H7 (cell line): ENCODE measurements at regions not wholly inside any gene's neighbourhood (a gene's known extent, or its start where the extent isn't known, plus 50 kb on each side); places are given as distances from the start of the nearest gene placed in this dataset.

Experiments
- DNase-seq: peaks from one replicate; pipeline ENCODE4 v3.0.0; 2012
- H3K27me3 ChIP-seq: 2 replicates; pipeline ENCODE4 v1.6.0; 2011; ENCODE audit warnings: mild to moderate bottlenecking, low read length; ENCODE audit not compliant: control insufficient read depth, insufficient read depth
- H3K36me3 ChIP-seq: replicated peaks from 2 replicates; pipeline ENCODE4 v1.5.1; 2011; ENCODE audit warnings: low read length; ENCODE audit not compliant: control insufficient read depth, insufficient read depth
- H3K4me3 ChIP-seq: 2 replicates; pipeline ENCODE4 v1.5.1; 2011; ENCODE audit warnings: low read depth, mild to moderate bottlenecking, control low read depth, low read length, moderate library complexity; ENCODE audit not compliant: insufficient read depth

- DNase-seq: peak; percentile 37
- Histone ChIP-seq H3K27me3 (no peaks in the 10 kb centered on the region), H3K4me3 (no peak overlapping the region), H3K36me3 (no peaks in the 10 kb centered on the region)
These were observed 239.6 kb downstream of the LPIN1 start for GRCh38 chr2:11985817-11986566.

- DNase-seq: no peak
- no peaks in the 10 kb centered on the region for H3K36me3 ChIP-seq
- H3K27me3 ChIP-seq: no peaks in the 10 kb centered on the region
- H3K4me3 ChIP-seq: no peak overlapping the region
These were observed 240.7 kb downstream of the LPIN1 start for GRCh38 chr2:11987151-11987550.

- no peak for DNase-seq
- Histone ChIP-seq H3K27me3 (no peaks in the 10 kb centered on the region), H3K4me3 (no peak overlapping the region), H3K36me3 (no peaks in the 10 kb centered on the region)
These were observed 242.4 kb downstream of the LPIN1 start for GRCh38 chr2:11988691-11989353.

GRCh38 chr2:11989354-11989703 lies 242.9 kb downstream of the LPIN1 start:
- DNase-seq: no peak
- Histone ChIP-seq H3K4me3 (no peak overlapping the region), H3K36me3 (no peaks in the 10 kb centered on the region), H3K27me3 (no peaks in the 10 kb centered on the region)

GRCh38 chr2:11990576-11990975 lies 244.1 kb downstream of the LPIN1 start:
- Histone ChIP-seq H3K27me3 (no peaks in the 10 kb centered on the region), H3K36me3 (no peaks in the 10 kb centered on the region), H3K4me3 (no peak overlapping the region)
- DNase-seq: no peak

GRCh38 chr2:11993749-11994148 lies 247.3 kb downstream of the LPIN1 start:
- H3K27me3 ChIP-seq: no peaks in the 10 kb centered on the region
- H3K4me3 ChIP-seq: no peak overlapping the region
- no peak for DNase-seq
- H3K36me3 ChIP-seq: no peaks in the 10 kb centered on the region

GRCh38 chr2:11995456-11995855 lies 249.0 kb downstream of the LPIN1 start:
- Histone ChIP-seq H3K36me3 (no peaks in the 10 kb centered on the region), H3K27me3 (no peaks in the 10 kb centered on the region), H3K4me3 (no peak overlapping the region)
- no peak for DNase-seq

- DNase-seq: no peak
- H3K4me3 ChIP-seq: no peak overlapping the region
- no peaks in the 10 kb centered on the region for H3K27me3 ChIP-seq
These were observed 250.2 kb downstream of the LPIN1 start for GRCh38 chr2:11996618-11997017.

GRCh38 chr2:11997142-11997541 lies 250.7 kb downstream of the LPIN1 start:
- no peaks in the 10 kb centered on the region for H3K27me3 ChIP-seq
- DNase-seq: no peak
- no peaks in the 10 kb centered on the region for H3K36me3 ChIP-seq
- no peak overlapping the region for H3K4me3 ChIP-seq

More at GRCh38 chr2:11996618-11997017, 250.2 kb downstream of the LPIN1 start:
- no peaks in the 10 kb centered on the region for H3K36me3 ChIP-seq

- no peaks in the 10 kb centered on the region for H3K36me3 ChIP-seq
- DNase-seq: no peak
These were observed 251.8 kb downstream of the LPIN1 start for GRCh38 chr2:11998218-11998617.

GRCh38 chr2:11998626-11999378 lies 252.4 kb downstream of the LPIN1 start:
- no peak for DNase-seq
- H3K27me3 ChIP-seq: no peaks in the 10 kb centered on the region
- no peak overlapping the region for H3K4me3 ChIP-seq
- no peaks in the 10 kb centered on the region for H3K36me3 ChIP-seq

More at GRCh38 chr2:11998218-11998617, 251.8 kb downstream of the LPIN1 start:
- Histone ChIP-seq H3K27me3 (no peaks in the 10 kb centered on the region), H3K4me3 (no peak overlapping the region)

- Histone ChIP-seq H3K27me3 (no peaks in the 10 kb centered on the region), H3K4me3 (no peak overlapping the region), H3K36me3 (no peaks in the 10 kb centered on the region)
- no peak for DNase-seq
These were observed 255.2 kb downstream of the LPIN1 start for GRCh38 chr2:12001621-12002020.

GRCh38 chr2:12002215-12002614 lies 255.8 kb downstream of the LPIN1 start:
- Histone ChIP-seq H3K36me3 (no peaks in the 10 kb centered on the region), H3K4me3 (no peak overlapping the region), H3K27me3 (no peaks in the 10 kb centered on the region)
- DNase-seq: no peak

GRCh38 chr2:12004713-12005112 lies 258.3 kb downstream of the LPIN1 start:
- H3K36me3 ChIP-seq: no peaks in the 10 kb centered on the region
- H3K27me3 ChIP-seq: no peaks in the 10 kb centered on the region
- no peak for DNase-seq
- no peak overlapping the region for H3K4me3 ChIP-seq
